Esophagus muscularis mucosa (tissue), 4 donors: ENCODE measurements at regions not wholly inside any gene's neighbourhood (a gene's known extent, or its start where the extent isn't known, plus 50 kb on each side); places are given as distances from the start of the nearest gene placed in this dataset.

Experiments
- DNase-seq: peaks from one replicate; pipeline ENCODE4 v3.0.0-alpha.2; 2017; ENCODE audit errors: extremely low spot score
- H3K27ac ChIP-seq, 4 donors: fragments of 200-600 bp; sonication (generic); replicated peaks in 1 of 4; 1 replicate in 3 of 4; 2 replicates in 1 of 4; pipeline ENCODE4 v1.5.1; 2016 to 2019; ENCODE audit warnings: mild to moderate bottlenecking in 1 of 4
- H3K27me3 ChIP-seq, 4 donors: fragments of 200-600 bp; sonication (generic); one replicate each; pipeline versions ENCODE4 v1.5.1 to v1.6.0; 2016 to 2019
- H3K36me3 ChIP-seq, 4 donors: fragments of 200-600 bp; sonication (generic); one replicate each; pipeline ENCODE4 v1.5.1; 2016 to 2019
- H3K4me1 ChIP-seq, 4 donors: fragments of 200-600 bp; sonication (generic); one replicate each; pipeline ENCODE4 v1.5.1; 2016 to 2019
- H3K4me3 ChIP-seq, 4 donors: fragments of 200-600 bp; sonication (generic); 1 replicate in 2 of 4; 2 replicates in 2 of 4; pipeline ENCODE4 v1.5.1; 2016 to 2019; ENCODE audit warnings: mild to moderate bottlenecking in 4 of 4, moderate library complexity in 1 of 4
- H3K9me3 ChIP-seq, 4 donors: fragments of 200-600 bp; sonication (generic); 1 replicate in 3 of 4; 2 replicates in 1 of 4; pipeline ENCODE4 v1.5.1; 2016 to 2019
- CTCF ChIP-seq, 3 experiments: fragments of 200-600 bp in 2 of 3; fragments of 450-650 bp in 1 of 3; sonication (generic) in 2 of 3; IDR thresholded peaks; one replicate each; pipeline ENCODE4 v1.5.1; 2017 to 2019; ENCODE audit warnings: antibody characterized with exemption in 3 of 3, mild to moderate bottlenecking in 2 of 3, moderate library complexity in 1 of 3
- EP300 ChIP-seq: sonication (generic); formaldehyde crosslinking; IDR thresholded peaks from one replicate; pipeline ENCODE4 v1.6.1; 2017; ENCODE audit warnings: antibody characterized with exemption
- POLR2A ChIP-seq: fragments of 450-650 bp; IDR thresholded peaks from one replicate; pipeline ENCODE4 v1.6.1; 2017; ENCODE audit warnings: antibody characterized with exemption, moderate library complexity, mild to moderate bottlenecking, low read depth
- POLR2AphosphoS5 ChIP-seq, 2 donors: sonication (generic); formaldehyde crosslinking; IDR thresholded peaks; one replicate each; pipeline ENCODE4 v1.6.1; 2017; ENCODE audit warnings: antibody characterized with exemption in 2 of 2
- WGBS: methylation state at CpG from one replicate; pipeline ENCODE4 v1.1.5; 2018; 5-methylcytosine and 5-hydroxymethylcytosine counted together
- intact Hi-C: fragments of 100-400 bp; cut with DNase I; formaldehyde crosslinking; loops from one replicate; pipeline ENCODE4 v1.15.1; 2023

GRCh38 chr3:118116991-118117390 is 917.7 kb downstream of the IGSF11 start:
- TF ChIP-seq CTCF (IDR thresholded peaks at IDR 0.05) (no peak), POLR2AphosphoS5 (IDR thresholded peaks at IDR 0.05) (no peak), EP300 (no peak), POLR2A (no peak)
- Histone ChIP-seq H3K9me3 (no peaks in the 10 kb centered on the region), H3K4me1 (no peaks in the 10 kb centered on the region), H3K4me3 (no peak overlapping the region), H3K27me3 (no peaks in the 10 kb centered on the region), H3K36me3 (no peaks in the 10 kb centered on the region), H3K27ac (no peak overlapping the region)
- DNase-seq = no peak
- 60% methylated on average over 3 of the region's 3 CpGs for WGBS
- intact Hi-C loops = no loop called here

GRCh38 chr3:118126751-118127150 is 907.9 kb downstream of the IGSF11 start:
- no peaks in the 10 kb centered on the region for H3K27me3 ChIP-seq
- H3K4me3 ChIP-seq = no peak overlapping the region
- H3K27ac ChIP-seq = no peak overlapping the region
- H3K4me1 ChIP-seq = no peaks in the 10 kb centered on the region
- intact Hi-C loops = no loop called here
- WGBS = 95% methylated on average over 2 of the region's 2 CpGs
- TF ChIP-seq POLR2AphosphoS5 (IDR thresholded peaks at IDR 0.05) = no peak
- no peak for TF ChIP-seq CTCF (IDR thresholded peaks at IDR 0.05)
- TF ChIP-seq POLR2A = no peak
- TF ChIP-seq EP300 = no peak
- H3K9me3 ChIP-seq = no peaks in the 10 kb centered on the region
- H3K36me3 ChIP-seq = no peaks in the 10 kb centered on the region
- DNase-seq = no peak

GRCh38 chr3:118127992-118128391 is 906.7 kb downstream of the IGSF11 start:
- no peaks in the 10 kb centered on the region for H3K36me3 ChIP-seq
- intact Hi-C loops = no loop called here
- no peak for TF ChIP-seq POLR2A
- 65% methylated on average over 1 of the region's 1 CpG for WGBS
- no peaks in the 10 kb centered on the region for H3K27me3 ChIP-seq
- no peak for DNase-seq
- H3K4me1 ChIP-seq = no peaks in the 10 kb centered on the region
- no peaks in the 10 kb centered on the region for H3K9me3 ChIP-seq
- no peak overlapping the region for H3K4me3 ChIP-seq
- H3K27ac ChIP-seq = no peak overlapping the region

- H3K9me3 ChIP-seq = no peaks in the 10 kb centered on the region
- H3K4me3 ChIP-seq = no peak overlapping the region
- no peak overlapping the region for H3K27ac ChIP-seq
- H3K27me3 ChIP-seq = no peaks in the 10 kb centered on the region
- intact Hi-C loops = no loop called here
- no peaks in the 10 kb centered on the region for H3K4me1 ChIP-seq
- DNase-seq = no peak
- no peaks in the 10 kb centered on the region for H3K36me3 ChIP-seq
- 0% methylated on average over 1 of the region's 1 CpG for WGBS
- no peak for TF ChIP-seq POLR2AphosphoS5 (IDR thresholded peaks at IDR 0.05)
- TF ChIP-seq CTCF (IDR thresholded peaks at IDR 0.05) = no peak
- TF ChIP-seq POLR2A = no peak
- TF ChIP-seq EP300 = no peak
Observed at GRCh38 chr3:118128886-118129285, 905.8 kb downstream of the IGSF11 start.

- TF ChIP-seq EP300 = no peak
- no peak for TF ChIP-seq CTCF (IDR thresholded peaks at IDR 0.05)
- no peak for TF ChIP-seq POLR2AphosphoS5 (IDR thresholded peaks at IDR 0.05)
- TF ChIP-seq POLR2A = no peak
- Histone ChIP-seq H3K27me3 (no peaks in the 10 kb centered on the region), H3K4me3 (no peak overlapping the region), H3K27ac (no peak overlapping the region), H3K9me3 (peaks cover 0 to 17% (median 12%) of the 10 kb centered on the region in 4 donors), H3K4me1 (no peaks in the 10 kb centered on the region), H3K36me3 (no peaks in the 10 kb centered on the region)
- intact Hi-C loops = no loop called here
- 48% methylated on average over 2 of the region's 2 CpGs for WGBS
- no peak for DNase-seq
Observed at GRCh38 chr3:118137778-118138177, 896.9 kb downstream of the IGSF11 start.
